Stimulated activated CD4-positive, alpha-beta T cell treated with anti-CD3 and anti-CD28 coated beads, Interleukin-2, amount 100 ng/mL, for 48 hours (primary cell): ENCODE measurements at regions not wholly inside any gene's neighbourhood (a gene's known extent, or its start where the extent isn't known, plus 50 kb on each side); places are given as distances from the start of the nearest gene placed in this dataset.

ENCODE experiments used
- DNase-seq, 2 donors: peaks; one replicate each; pipeline ENCODE4 v3.0.0-alpha.2; 2020

GRCh38 chr11:116200564-116200963 lies 572.2 kb downstream of the BUD13 start:
- no peak for DNase-seq

- no peak for DNase-seq
Observed at GRCh38 chr11:116199182-116199581, 573.6 kb downstream of the BUD13 start.

- DNase-seq: no peak
Observed at GRCh38 chr11:116194156-116194904, 578.5 kb downstream of the BUD13 start.

- DNase-seq: no peak
Observed at GRCh38 chr11:116193321-116194131, 579.3 kb downstream of the BUD13 start.

GRCh38 chr11:116192509-116193210 lies 580.1 kb downstream of the BUD13 start:
- DNase-seq: no peak

GRCh38 chr11:116190861-116191260 lies 581.9 kb downstream of the BUD13 start:
- no peak for DNase-seq

GRCh38 chr11:116189408-116190170 lies 583.2 kb downstream of the BUD13 start:
- DNase-seq: no peak

GRCh38 chr11:116188350-116188749 lies 584.4 kb downstream of the BUD13 start:
- no peak for DNase-seq

GRCh38 chr11:116187026-116187425 lies 585.8 kb downstream of the BUD13 start:
- DNase-seq: no peak

- no peak for DNase-seq
Observed at GRCh38 chr11:116185551-116185950, 587.2 kb downstream of the BUD13 start.

GRCh38 chr11:116184763-116185162 lies 588.0 kb downstream of the BUD13 start:
- no peak for DNase-seq

- DNase-seq: no peak
Observed at GRCh38 chr11:116182356-116182966, 590.3 kb downstream of the BUD13 start.

- DNase-seq: no peak
Observed at GRCh38 chr11:116180806-116181600, 591.8 kb downstream of the BUD13 start.

GRCh38 chr11:116179401-116179800 lies 593.4 kb downstream of the BUD13 start:
- DNase-seq: no peak

- DNase-seq: no peak
Observed at GRCh38 chr11:116177521-116178210, 595.1 kb downstream of the BUD13 start.

- DNase-seq: no peak
Observed at GRCh38 chr11:116176484-116177005, 596.2 kb downstream of the BUD13 start.

- DNase-seq: no peak
Observed at GRCh38 chr11:116175707-116176106, 597.1 kb downstream of the BUD13 start.

GRCh38 chr11:116173941-116174911 lies 598.6 kb downstream of the BUD13 start:
- DNase-seq: no peak

- DNase-seq: no peak
Observed at GRCh38 chr11:116173506-116173905, 599.3 kb downstream of the BUD13 start.
